ENCODE measurements at regions not wholly inside any gene's neighbourhood (a gene's known extent, or its start where the extent isn't known, plus 50 kb on each side); places are given as distances from the start of the nearest gene placed in this dataset.

DNA sequence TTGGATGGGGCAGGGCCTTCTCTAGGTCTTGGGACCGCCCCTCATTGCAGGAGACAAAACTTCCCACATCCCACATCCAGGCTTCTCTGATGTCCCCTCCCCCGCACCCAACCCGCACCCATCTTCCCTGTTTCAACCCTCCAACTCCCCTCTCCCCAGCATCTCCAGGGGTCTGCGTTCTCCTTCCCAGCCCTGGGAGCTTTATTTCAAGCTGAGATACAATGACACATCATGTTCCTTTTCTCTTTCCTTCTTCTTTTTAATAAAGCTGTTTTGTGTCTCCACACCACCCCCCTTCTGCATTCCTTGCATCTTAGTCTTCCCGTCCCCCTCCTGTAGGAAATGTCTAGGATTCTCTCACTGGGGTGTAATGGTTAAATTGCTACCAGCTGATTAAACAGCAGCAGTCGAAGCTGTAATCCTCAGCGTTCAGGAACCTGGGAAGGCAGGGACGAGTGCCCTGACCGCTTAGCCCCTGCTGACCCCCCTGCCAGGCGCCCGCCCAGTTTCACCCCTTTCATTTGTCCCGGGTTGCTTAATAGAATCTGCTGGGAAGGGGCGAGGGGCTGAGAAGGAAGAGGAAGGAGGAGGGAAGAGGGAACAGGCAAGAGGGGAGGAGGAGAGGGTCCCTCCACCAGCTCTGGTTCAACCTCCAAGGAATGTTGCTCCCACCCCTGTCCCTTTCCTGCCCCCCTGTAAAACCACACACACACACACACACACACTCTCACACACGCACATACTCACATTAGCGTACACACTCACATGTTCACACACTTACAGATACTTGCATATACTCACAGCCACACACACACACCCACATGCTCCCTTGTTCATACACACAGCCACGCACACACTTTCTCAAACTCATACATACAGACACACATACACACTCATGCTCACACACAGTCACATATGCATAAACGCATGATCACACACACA lies 104.5 kb upstream of the MED13L start (continued):
- no peak for TF ChIP-seq MAFK (IDR thresholded peaks at IDR 0.05; ENCODE audit: low read depth, low read length)
- TF ChIP-seq SMC3 (IDR thresholded peaks at IDR 0.05; ENCODE audit: low read depth, low read length): peak; percentile 31; the same call in 1 of the 2 replicates
- peak; percentile 92 for TF ChIP-seq RCOR1 (IDR thresholded peaks at IDR 0.05; ENCODE audit: insufficient replicate concordance, low read length)

Measured in IMR-90 (cell line).